Activated CD4-positive, alpha-beta T cell treated with anti-CD3 and anti-CD28 coated beads, Interleukin-2, Interleukin-6, amounts not matched to agents 100 ng/mL and 50 ng/mL, durations not matched to agents 16 hours and 8 hours (primary cell): ENCODE measurements at regions not wholly inside any gene's neighbourhood (a gene's known extent, or its start where the extent isn't known, plus 50 kb on each side); places are given as distances from the start of the nearest gene placed in this dataset.

Source experiments
- DNase-seq: peaks from one replicate; pipeline ENCODE4 v3.0.0-alpha.2; 2020

DNA sequence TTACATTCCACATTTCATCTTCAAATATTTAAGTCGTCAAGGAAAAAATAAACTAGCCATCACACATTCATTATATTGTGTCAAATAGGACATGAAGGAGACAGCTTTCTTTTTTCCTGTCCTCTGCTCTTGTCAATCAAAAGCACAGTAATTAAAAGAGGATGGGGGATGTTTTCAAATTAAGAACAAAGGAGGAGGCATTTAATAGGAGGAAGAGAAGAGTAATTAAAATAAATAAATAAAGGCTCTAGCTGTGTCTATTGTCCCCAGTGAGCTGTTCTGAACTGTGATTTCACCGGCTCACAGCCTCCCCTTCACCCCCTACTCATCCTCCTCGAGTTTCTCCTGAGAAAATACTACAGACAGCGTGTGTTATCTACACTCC, 1377.1 kb upstream of the PIK3C3 start:
- DNase-seq: no peak

DNA sequence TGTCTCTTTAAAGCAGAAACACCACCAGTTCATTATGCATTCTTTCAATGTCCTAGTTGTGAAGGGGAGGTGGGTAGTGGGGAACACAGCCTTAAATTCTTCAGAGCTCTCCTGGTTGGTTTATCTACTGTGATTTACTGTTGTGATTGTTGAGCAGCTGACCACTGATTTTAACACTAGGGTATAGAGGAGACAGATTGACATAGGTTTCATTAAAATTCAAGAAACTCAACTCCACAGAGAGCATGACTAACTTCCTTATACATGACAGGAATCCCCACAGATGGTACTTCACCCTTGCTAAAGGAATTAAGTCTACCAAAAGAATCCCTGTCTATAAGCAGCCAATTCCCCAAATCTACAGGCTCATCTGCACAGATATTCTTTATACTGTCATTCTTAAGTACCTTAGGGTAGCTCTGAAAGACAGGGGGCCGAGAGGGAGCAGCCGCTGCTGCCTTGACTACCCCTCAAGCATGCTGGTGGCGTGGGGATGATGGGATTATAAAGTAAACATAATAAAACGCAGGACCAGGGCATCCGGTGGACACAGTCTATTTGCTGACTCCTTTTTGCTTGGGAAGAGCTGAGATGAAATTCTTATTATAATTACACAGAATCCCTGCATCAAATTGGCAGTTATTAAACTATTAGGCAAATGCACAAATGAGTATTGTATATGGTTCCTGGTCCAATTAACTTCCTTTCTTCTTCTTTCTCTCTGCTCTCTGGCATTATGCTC, 1377.6 kb upstream of the PIK3C3 start:
- no peak for DNase-seq

DNA sequence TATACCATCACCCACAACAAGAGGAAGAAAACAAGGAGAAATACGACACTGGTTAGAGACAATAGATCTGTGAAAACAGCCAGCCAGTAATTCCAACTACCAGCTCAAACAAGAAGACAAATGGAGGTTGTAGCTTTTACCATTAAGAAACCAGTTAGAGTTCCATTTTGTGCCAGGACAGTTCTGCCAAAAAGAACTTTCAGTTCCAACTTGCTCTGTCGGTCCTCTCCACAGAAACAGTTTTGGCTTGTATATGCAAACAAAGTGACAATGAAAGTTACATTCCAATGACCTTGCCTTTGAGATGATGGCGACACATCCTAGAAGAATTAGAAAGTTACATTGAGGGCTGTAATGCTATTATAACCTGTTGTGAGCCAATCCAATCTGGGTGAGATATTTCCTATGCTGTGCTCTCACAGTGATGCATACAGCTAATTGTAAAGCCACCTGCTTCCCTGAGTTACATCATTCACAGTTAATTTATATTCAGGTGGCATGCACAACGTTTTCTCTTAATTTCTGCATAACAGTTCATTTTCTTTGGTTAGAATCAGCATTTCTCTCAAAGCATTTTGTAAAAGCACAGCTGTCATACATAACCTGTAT, 1378.4 kb upstream of the PIK3C3 start:
- DNase-seq: no peak

DNA sequence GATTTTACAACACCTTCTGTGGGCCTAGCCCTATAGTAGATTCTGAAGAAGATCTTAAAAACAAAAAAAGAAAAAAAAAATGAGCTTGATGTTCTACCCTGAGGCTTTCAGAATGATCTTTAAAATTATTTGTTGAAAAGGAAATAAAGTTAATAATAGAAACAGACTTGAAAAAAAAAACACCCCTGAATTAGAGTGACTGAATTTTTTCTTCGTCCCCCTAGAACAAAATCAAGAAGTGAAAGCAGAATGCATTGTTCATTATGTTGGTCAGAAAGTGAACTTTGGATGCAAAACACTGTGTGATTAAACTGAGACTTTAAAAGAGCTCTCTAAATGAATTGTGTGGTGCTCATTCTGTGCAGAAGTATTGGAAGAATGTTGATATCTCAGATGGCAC, 1384.4 kb upstream of the PIK3C3 start:
- DNase-seq: no peak

DNA sequence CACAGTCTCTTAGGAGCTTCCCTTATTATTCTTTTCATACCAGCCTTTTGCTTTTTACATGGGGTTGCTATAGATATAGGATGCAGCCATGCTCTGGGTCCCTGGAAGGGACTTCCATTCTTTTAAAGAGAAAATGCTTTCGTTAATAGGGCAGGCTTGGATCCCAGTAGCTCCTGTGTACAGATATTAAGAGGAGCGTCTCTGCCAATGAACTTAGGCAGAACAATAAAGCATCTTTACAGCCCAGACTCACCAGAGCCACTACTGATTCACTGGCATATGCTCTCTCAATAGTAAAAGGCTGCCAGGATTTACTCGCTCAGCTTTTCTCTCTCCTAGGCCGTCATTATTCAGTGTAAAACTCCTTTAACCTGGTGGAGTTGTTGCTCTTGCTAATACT, 1385.4 kb upstream of the PIK3C3 start:
- DNase-seq: no peak

DNA sequence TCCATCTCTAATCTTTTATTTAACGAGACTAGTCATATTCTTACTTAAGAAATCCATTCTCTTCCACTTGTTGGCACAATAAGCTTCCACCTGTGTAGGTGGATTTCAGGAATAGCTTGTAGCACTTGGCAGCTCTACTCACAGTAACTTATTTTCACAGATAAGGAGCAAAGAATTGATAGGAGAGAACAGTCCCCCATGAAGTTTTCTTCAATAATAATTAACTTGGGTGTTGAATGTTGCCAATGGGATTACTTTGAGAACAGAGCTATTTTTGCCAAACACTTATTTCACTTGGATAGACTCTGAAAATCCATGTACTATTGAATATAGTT, 1388.6 kb upstream of the PIK3C3 start:
- no peak for DNase-seq

DNA sequence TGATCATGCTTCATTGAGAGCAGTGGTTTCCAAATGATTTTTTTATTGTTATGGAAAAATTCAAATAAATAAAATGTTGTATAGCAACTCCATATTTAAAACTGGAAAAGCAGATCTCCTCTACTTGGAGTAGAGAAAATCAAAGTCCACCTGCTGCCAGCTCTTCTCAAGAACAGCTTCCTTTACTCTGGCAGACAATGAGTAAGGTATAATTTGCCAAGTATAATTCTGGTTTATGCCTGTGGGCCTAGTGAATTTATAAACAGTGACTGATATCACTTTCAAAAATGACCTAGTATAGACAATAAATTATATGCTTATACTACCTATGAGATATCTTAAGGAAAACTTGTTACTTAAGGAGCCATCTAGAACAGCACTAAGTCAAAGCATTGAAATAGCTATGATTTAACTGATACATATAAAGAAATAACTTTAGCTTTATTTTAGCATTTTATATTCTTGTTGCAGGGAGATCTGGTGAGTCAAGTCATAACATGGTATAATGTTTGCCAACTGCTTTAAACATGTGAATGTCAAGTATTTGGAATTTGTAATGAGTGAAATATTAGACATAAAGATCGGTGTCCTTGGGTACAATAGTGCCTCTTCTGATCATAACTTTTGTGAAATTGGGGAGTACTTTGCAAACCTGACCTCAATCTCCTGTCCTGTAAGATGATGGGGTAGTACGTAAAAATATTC, 1389.1 kb upstream of the PIK3C3 start:
- DNase-seq: no peak

DNA sequence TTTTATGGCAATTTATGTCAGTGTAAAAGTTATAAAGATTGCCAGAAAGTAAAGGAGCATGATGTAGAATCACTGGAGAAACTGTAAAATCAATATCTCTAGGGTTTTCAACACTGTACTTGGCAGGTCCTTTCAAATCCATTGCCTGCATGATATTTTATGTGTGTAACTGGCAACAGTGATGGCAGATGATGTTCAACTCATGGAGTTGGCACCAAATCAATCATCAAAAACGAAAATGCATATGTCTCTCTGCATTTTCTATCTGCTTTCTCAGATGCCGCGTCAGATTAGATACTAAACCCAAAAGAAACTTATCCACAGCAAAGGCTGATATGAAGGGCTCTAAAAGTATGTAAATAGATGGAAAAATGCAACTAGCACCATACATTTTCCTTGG, 1395.5 kb upstream of the PIK3C3 start:
- DNase-seq: no peak

DNA sequence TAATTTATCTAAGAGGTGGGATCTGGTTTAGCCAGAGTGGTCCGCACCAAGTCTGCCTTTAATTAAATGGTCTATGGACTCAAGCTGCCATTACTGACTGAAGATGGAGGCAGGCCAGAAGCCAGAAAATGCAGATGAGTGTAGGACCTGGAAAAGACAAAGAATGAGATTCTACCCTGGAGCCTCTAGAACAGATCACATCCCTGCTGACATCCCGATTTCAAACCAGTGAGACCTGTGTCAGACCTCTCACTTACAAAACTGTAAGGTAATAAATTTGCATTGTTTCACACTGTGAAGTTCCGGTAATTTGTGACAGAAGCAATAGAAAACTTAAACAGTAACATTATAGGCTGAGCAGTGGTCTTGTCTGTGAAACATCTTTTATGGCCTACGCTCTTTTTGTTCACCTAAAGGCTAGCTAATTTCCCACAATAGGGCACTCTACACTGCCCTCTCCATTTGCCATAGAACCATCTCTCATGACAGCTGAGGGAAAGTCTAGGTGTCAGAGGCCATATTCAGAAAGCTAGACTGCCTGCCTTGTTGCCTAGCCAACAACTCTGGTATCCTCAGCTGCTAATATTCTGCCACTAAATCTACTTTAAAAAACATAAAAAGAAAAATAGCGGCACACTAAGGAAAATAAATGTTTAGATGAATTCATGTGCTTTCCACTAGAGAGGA, 1396.2 kb upstream of the PIK3C3 start:
- DNase-seq: no peak

DNA sequence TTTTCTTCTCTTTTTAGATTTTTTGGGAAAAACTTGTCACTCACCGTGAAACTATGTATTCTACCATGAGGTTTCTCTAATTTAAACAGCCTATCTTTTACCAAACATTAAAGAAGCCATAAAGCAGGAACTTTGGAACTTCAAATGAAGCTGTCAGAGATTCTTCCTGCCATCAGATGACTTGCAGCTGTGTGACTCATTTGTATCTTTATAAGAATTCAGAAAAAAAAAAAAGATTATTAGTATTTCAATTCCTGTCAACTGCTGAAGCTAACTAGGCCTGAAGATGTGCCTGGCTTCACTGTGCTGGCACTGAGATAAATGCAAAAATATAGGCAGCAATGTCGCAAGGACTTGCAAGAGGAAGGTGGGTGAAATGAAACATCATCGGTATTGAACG, 1399.1 kb upstream of the PIK3C3 start:
- DNase-seq: no peak

DNA sequence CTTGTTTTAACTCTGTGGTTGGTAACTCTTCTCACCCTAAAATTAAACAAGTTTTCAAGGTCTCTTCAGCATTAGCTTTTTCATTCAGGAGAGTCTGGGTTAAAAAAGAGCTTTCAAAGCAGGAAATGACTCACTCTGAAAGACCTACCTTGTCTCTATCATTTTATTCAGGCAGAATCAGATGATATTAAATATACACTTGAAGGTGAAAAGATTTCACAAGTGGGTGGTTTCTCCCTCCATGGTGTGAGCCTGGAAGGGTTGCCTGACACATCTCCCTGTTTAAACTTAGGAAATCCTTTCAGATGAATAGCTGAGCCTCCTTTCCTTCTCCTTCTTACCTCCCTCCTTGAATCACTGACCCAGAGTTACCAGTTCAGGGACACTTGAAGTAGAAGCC, 1402.0 kb upstream of the PIK3C3 start:
- no peak for DNase-seq

DNA sequence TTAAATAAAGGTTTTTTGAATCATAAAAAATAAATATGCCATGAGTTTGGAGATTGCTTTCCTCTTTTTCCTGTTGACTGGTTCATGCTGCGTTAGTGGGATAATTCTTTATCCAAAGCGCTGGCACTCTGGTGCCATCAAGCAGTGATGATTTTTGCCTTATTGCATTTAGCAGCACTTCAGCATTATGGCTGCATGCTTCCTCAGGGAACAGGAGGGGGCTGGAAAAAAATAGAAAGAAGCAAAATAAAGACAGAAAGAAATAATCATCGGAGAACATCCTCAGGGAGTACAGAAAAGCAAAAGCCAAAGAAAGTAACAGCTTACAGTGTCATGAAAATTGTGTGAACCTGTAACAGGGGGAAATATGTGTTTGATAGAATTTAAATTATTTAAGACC, 1408.2 kb upstream of the PIK3C3 start:
- no peak for DNase-seq

DNA sequence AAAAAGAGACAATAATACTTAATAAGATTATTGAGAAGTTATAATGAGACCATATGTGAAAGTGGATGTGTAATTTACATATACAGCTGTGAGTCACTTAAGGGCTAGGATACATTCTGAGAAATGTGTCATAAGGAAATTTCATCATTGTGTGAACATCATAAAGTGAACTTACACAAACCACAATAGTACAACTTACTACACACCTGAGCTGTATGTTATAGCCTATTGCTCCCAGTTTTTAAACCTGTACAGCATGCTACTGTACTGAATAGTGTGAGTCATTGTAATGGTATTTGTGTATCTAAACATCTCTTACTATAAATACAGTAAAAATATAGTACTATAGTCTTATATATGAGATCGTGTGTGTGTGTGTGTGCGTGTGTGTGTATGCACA, 1420.3 kb upstream of the PIK3C3 start:
- DNase-seq: peak; percentile 1

DNA sequence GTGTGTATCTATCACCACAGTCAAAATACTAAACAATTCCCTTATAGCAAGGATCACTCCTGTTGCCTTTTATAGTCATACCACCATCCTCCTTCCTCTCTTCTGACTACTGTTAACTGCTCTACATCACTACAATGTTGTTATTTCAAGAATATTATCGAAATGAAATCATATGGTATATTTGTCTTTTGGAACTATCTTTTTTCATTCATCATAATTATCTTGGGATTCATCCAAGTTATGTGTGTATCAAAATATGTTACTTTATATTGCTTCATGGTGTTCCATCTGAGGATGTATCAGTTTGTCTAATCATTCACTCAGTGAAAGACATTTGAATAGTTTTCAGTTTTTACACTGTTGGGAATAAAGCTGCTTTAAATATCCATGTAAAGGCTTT, 1423.0 kb upstream of the PIK3C3 start:
- no peak for DNase-seq

DNA sequence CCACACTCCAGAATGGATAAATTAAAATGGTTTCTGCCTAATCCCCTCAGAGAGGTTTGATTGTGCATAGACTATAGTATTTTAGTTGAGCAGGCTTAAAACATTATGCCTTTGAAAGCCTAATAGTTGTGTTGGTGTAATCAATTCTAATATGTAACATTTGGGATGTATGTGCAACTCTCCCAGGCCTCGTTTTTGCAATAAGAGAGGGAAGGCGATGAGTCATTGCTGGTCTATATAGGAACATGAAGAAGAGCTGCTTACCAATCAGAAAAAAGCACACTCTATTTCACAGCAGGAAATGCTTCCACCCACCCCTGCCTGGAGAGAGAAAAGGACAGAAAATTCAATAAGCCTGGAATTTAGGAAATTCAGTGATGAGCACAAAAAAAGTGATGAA, 1424.0 kb upstream of the PIK3C3 start:
- DNase-seq: no peak

DNA sequence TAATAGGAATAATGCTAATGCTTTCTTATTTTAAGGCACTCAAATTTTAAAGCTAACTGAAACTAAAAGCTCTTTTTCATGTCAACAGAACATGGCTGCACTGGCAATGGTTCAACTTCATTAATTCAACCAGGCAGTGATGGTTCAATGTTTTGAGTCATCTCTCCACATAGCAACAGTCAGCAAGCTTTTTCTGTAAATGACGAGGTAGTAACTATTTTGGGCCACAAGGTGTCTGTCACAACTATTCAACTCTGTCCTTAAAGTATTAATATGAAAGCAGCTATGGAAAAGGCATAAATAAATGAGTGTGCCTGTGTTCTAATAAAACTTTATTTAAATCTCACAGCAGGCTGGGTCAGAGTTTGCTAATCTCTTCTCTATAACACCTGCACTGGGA, 1425.6 kb upstream of the PIK3C3 start:
- DNase-seq: no peak

DNA sequence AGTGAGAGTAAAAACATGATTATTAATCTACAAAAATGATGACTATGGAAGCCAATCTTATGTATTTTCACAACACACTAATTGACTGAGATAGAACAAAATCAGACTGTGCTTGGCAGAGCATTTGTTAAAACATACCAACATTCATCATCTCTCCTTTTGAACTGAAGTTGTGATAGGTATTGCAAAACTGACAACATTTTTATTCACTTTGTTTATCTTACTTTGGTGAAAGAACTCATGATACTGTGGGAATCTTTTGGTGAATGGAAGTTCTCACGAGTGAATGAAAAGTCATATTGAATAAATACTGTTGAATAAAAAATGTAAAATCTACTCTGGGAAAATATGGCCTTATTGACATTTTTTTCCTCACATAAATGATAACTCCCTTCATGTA, 1430.2 kb upstream of the PIK3C3 start:
- DNase-seq: no peak

DNA sequence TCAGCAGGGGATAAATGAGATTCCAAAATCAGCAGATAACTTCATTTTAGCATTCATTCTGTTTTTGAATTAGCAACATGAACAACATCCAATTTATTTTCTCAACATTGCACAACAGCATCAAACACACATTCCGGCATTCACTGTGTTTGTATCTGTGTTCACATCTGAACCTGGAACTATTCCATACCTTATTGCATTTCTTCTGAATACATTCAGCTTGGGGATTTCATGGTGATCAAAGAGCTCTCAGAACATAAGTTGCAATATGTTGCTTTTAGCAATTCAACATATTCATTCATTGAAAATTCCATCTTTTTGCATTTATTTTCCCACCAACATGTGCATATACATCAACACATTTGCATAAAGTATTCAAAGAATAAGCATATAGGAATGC, 1431.7 kb upstream of the PIK3C3 start:
- DNase-seq: no peak

DNA sequence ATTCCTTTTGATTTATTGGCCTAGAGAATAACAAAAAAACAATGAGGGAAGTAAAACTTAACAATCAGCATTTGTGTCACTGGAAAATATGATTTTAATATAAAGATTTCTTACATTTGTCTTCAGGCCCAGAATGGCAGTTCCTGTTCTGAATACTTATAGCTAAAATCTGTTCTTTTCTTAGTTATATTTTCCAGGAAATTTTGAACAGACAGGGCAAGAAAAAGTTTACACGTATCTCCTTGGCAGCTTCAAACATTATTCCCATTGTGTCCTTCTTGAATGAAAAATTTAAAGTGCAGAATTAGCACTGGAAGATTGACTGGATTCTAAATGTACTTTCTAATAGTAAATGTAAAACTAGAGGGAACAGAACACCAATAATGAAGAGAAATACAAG, 1454.0 kb upstream of the PIK3C3 start:
- DNase-seq: no peak

DNA sequence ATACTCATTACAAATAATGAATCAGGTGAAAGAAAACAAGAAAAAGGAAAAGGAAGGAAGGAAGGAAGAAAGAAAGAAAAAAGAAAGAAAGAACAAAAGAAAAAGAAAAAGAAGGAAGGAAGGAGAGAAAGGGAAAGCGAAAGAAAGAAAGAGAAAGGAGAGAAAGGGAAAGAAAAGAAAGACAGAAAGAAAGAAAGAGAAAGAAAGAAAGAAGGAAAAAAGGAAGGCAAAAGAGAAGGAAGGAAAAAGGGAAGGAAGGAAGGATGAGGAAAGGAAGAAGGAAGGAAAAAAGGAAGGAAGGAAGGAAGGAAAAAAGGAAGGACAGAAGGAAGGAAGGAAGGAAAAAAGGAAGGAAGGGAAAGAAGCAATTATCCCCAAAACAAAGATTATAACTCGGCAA, 1460.4 kb upstream of the PIK3C3 start:
- no peak for DNase-seq

DNA sequence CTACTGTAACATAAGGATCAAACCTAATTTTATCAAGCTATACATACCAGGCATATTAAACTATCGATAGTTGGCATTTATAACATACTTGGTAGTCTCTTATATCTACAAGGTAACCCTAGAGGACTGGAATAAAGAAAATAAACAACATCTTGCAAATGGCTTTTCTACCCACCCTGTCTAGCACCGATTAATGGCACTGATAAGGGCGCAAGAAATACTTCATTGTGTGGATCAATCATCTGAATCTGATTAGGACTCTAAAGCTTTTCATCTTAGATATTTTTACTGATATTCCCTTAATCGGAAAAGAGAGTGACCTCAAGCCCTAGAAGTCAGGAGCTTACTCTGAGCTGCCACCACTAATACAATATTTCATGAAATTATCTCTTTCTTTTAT, 1461.7 kb upstream of the PIK3C3 start:
- no peak for DNase-seq

DNA sequence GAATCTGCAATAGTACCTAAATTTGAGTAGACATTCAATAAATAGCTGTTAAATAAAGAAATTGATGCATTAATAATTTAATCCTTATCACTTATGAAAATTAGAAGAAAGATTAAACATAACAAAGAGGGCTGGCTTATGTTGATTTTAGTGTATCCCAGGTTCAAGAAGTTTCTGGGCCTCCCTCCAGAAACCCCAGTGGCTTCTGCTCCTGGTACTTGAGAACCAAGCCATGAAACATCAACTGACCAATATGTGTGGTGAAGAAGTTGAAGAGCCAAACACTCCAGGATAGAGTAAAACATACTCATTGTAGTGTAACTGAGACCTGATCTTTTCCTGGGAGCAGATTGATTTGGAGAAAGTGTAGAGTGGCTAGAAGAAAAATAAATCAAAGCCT, 1465.7 kb upstream of the PIK3C3 start:
- no peak for DNase-seq

DNA sequence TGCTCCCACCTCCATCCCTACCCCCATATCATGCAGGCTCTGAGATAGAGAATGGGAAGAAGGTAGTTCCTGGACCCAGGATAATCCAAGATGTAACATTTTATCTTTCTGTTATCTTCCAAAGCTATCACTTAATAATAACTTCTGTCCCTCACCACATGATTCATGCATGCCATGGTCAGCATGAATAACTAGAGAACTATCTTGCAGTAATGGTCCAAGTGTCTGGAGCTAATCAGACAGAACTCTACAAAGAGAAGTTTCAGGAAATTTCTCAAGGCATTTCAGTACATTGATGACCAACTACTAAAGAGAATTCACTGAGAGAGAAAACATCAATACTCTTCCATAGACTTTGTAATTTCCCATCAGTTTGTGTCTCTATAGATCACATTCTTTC, 1469.7 kb upstream of the PIK3C3 start:
- DNase-seq: no peak
